ENCODE measurements at regions not wholly inside any gene's neighbourhood (a gene's known extent, or its start where the extent isn't known, plus 50 kb on each side); places are given as distances from the start of the nearest gene placed in this dataset.

- TF ChIP-seq CTCF (IDR thresholded peaks at IDR 0.05; ENCODE audit: low read depth, low read length, missing control alignments), result no peak
- no peak overlapping the region for H3K4me3 ChIP-seq (ENCODE audit: low read depth, low read length)
- DNase-seq (ENCODE audit: low read depth), result no peak
These were observed 174.6 kb upstream of the TBL1XR1 start for GRCh38 chr3:177371888-177372287.

GRCh38 chr3:177374323-177374722 is 177.0 kb upstream of the TBL1XR1 start:
- DNase-seq (ENCODE audit: low read depth), result no peak
- TF ChIP-seq CTCF (IDR thresholded peaks at IDR 0.05; ENCODE audit: low read depth, low read length, missing control alignments), result no peak
- H3K4me3 ChIP-seq (ENCODE audit: low read depth, low read length), result no peak overlapping the region

- no peak overlapping the region for H3K4me3 ChIP-seq (ENCODE audit: low read depth, low read length)
- TF ChIP-seq CTCF (IDR thresholded peaks at IDR 0.05; ENCODE audit: low read depth, low read length, missing control alignments), result no peak
- DNase-seq (ENCODE audit: low read depth), result no peak
These were observed 178.0 kb upstream of the TBL1XR1 start for GRCh38 chr3:177375316-177375715.

GRCh38 chr3:177377166-177377565 is 179.9 kb upstream of the TBL1XR1 start:
- no peak overlapping the region for H3K4me3 ChIP-seq (ENCODE audit: low read depth, low read length)
- DNase-seq (ENCODE audit: low read depth), result no peak
- TF ChIP-seq CTCF (IDR thresholded peaks at IDR 0.05; ENCODE audit: low read depth, low read length, missing control alignments), result no peak

GRCh38 chr3:177378168-177378567 is 180.9 kb upstream of the TBL1XR1 start:
- no peak for TF ChIP-seq CTCF (IDR thresholded peaks at IDR 0.05; ENCODE audit: low read depth, low read length, missing control alignments)
- H3K4me3 ChIP-seq (ENCODE audit: low read depth, low read length), result no peak overlapping the region
- DNase-seq (ENCODE audit: low read depth), result no peak

GRCh38 chr3:177379045-177379444 is 181.8 kb upstream of the TBL1XR1 start:
- no peak overlapping the region for H3K4me3 ChIP-seq (ENCODE audit: low read depth, low read length)
- DNase-seq (ENCODE audit: low read depth), result no peak

More at GRCh38 chr3:177379045-177379444, 181.8 kb upstream of the TBL1XR1 start:
- TF ChIP-seq CTCF (IDR thresholded peaks at IDR 0.05; ENCODE audit: low read depth, low read length, missing control alignments), result peak; percentile 30

Measured in GM12864 (cell line).